Activated T-cell treated with anti-CD3 and anti-CD28 coated beads, Interleukin-2, amount 50 U/mL, for 1 hour (primary cell): ENCODE measurements at regions not wholly inside any gene's neighbourhood (a gene's known extent, or its start where the extent isn't known, plus 50 kb on each side); places are given as distances from the start of the nearest gene placed in this dataset.

Experiments used
- DNase-seq: peaks from one replicate; pipeline ENCODE4 v3.0.0-alpha.2; 2020

DNA sequence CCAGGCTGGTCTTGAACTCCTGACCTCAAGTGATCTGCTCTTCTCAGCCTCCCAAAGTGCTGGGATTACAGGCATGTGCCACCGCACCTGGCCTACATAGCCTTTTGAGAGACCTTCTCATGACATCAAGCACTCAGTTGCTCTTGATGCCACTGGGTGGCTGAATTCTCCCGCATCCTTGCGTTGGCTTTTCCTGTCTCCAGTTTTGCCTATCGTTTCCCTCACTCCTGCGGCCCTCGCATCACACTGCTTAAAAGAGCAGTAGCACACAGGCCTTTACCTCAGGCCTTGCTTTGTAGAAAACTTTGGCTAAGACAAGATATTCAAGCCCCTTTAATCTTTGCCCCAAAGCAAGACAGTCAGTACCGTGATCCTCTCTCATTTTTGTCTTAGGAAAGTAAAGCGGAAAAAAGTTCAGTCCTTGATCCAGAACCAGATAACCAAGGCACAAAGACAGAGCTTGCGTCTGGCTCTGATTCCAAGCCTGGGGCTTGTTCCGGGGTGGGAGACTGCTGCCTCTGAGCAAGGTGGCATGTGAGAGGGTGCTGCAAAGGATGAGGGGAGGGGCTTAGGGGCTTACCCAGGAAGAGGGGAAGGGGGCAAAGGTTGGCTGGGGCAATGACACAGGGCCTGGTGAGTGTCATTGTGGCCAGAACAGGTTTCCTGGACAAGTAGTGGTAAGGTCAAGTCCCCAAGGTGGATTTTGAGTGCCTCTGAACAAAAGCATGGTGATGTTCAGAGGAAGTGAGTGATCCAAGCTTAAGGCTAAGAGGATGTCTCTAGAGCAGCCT lies 175.0 kb upstream of the TLE3 start:
- no peak for DNase-seq

GRCh38 chr15:70271422-70272088 lies 173.8 kb upstream of the TLE3 start:
- DNase-seq: no peak

GRCh38 chr15:70270752-70271111 lies 173.0 kb upstream of the TLE3 start:
- DNase-seq: no peak

DNA sequence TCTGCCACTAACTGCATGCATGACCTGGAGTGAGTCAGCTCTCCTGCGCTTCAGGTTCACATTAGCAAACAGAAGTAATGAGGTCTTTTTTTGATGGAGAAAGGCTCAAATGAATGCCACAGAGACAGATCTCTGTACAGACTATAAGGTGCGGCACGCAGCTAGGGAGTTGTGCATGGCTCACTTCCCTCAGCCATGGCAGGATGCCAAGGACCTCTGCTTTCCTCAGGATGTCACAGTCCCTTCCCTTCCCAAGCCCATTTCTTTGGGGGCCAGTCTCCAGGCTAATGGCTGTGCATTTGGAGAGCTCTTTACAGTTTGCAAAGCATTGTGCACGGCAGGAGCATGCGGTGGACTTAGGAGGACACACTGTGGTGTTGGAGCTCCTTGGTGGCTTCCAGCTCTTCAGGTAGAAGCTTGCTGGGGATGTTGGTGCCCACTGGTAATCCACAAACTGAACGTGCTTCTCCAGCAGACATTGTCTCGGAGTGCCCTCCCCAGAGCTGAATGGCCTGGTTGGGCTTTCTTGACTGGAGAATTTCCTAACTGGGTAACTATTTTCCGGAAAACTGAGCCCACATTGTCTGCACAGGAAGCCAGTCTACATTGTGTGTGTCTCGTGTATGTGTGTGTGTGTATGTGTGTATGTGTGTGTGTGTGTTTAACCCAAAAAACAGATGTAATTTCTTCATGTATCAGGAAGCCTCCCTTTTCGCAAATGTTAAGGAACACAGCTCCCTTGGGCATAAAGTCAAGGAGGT lies 172.5 kb upstream of the TLE3 start:
- DNase-seq: no peak

DNA sequence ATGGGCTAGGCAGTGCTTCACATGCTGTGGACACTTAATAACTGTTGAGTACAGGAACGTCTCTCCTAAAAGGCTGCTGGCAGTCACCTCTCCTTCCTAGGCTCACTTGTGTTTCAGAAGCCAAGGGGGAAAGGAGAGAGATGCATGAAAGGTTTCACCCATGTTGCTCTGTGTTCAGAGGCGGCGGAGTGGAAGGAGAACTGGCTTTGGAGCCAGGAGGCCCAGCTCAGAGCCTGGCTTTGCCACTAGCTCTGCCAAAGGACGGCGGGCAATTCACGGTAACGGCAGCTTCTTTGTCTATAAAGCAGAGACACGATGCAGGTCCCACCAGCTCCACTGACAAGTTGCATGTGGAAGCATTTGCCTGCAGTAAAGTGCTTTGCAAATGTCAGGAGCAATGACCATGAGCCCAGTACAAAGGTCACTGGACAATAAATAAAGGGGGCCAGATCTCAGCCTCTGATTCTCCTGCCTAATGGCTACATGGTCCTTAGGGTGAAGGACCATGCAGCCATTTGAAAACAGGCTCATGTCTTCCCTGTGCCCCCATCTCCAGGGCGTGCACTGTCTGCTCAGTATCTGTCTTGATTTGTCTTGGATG lies 171.7 kb upstream of the TLE3 start:
- no peak for DNase-seq

- no peak for DNase-seq
Observed at GRCh38 chr15:70268698-70269251, 171.1 kb upstream of the TLE3 start.

DNA sequence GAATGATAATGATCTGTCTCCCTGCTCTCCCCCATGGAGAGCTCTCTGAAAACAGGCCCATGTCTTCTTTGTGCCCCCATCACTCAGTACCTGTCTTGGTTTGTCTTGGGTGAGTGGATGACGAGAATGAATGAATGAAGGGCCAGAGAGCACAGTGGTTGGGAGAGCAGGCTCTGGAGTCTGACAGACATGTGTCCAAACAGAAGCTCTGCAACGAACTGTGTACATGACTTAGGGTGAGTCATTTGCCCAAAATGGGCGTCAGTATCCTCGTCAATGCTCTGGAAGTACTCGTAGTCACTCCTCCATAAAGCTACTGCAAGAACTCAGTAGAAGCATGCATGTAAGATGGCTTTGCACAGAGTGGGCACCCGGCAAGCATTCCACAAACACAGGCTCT lies 170.2 kb upstream of the TLE3 start:
- DNase-seq: no peak

GRCh38 chr15:70267306-70267705 lies 169.6 kb upstream of the TLE3 start:
- no peak for DNase-seq

- no peak for DNase-seq
Observed at GRCh38 chr15:70266412-70267121, 168.8 kb upstream of the TLE3 start.

GRCh38 chr15:70265986-70266385 lies 168.3 kb upstream of the TLE3 start:
- DNase-seq: no peak

- DNase-seq: no peak
Observed at GRCh38 chr15:70265466-70265978, 167.8 kb upstream of the TLE3 start.

GRCh38 chr15:70264738-70265465 lies 167.2 kb upstream of the TLE3 start:
- DNase-seq: no peak

GRCh38 chr15:70264014-70264582 lies 166.4 kb upstream of the TLE3 start:
- no peak for DNase-seq

DNA sequence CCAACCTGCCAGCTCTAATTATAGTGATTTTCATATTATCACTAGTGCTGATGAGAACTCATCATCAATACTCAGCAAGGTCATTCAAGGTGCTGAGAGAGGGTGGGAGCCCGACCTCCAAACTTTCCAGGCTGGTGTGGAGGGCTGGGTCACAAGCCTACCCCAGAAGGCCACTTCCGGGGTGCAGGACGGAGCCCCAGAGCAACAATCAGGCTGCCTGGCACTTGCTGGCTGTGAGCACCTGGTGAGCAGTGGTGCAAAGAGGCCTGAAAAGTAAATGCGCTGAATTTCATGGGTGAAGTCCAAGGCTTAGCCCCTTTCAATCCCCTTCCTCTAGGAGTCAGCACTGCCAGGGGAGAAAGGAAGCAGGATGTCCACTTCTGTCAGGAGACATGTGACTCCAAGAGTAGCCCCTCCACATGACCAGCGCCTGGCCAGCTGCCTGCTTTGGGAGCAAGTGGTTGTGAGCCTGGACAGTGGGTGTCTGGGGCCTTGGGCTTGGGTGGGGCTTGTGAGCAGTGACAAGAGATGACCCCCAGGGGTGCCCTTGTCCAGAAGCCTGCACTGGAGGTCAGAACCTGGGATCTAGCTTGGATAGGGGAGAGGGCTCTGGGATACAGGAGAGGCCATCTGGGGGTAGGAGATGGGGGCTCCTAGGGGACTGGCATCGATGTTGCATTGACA lies 165.0 kb upstream of the TLE3 start:
- no peak for DNase-seq

GRCh38 chr15:70262171-70262570 lies 164.5 kb upstream of the TLE3 start:
- no peak for DNase-seq

DNA sequence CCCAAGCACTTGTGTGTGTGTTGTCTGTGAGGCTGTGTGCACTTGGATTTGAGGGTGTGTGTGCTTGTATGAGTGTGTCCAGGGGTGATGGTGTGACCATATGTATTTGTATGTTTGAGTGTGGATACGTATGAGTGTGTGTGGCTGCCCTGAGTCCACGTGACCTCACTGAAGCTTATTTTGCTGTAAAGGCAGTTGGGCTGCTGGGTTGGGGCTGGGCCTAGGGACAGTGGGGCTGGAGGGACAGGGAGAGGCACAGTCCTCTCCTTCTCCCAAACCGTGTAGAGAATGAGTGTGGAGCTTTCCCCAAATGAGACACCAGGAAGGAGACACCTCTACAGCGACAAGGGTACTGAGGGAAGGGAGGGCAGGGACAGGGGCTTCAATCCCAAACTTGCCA lies 163.4 kb upstream of the TLE3 start:
- DNase-seq: no peak

DNA sequence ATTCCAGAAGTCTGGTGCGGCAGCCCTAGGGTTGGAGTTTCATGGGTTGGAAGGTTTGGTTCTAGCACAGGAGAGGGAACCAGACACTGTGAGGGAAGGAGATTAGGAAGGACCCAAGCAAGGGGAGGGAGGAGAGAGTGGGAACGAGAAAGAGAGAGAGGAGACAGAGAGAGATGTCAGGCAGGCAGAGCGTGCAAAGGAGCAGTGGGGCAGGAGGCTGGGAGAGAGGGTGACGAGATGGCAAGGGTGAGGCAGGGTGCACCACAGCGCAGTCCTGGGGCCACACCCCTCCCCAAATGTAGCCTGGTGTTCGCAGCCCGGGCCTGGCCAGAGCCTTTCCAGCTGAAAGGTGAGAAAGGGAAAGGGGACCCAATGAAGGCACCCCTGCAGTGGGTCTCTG lies 162.9 kb upstream of the TLE3 start:
- DNase-seq: no peak

DNA sequence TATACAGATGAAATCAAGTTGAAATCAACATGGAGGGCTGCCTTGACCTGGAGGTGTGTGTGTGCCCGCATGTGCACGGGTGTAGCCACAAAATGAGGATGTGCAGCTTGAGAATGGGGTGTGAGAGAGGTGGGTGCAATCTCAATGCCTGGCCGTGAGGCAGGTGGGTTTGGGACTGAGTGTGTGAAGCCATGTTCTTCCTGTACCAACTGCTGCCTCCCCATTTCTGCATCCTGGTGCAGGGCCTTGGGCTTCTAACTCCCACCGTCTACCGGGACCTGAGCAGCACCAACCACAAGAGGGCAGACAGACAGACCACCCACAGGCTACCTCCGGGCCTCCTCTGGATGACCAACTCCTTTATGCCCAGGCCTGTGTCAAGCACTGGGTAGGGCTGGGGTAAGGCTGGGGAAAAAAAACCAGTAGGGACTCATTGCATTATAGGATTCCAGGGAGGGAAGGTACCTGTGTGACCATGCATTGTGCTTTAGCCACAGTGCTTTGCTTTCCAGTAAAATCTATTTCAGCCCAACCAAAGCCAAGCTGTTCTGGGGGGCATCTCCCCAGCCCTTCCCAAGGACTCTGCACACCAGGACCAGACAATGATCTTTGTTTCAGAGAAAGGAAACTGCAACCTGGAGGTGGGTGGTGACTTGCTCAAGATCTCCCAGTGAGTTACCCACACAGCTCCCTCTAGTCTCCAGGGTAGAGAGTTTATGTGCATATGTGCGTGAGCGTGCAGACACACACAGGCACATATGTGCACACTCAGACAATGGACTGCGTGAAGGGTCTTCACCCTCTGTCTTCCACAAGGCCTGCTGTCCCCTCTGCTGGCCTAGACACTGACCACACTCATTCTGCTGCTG lies 162.2 kb upstream of the TLE3 start:
- no peak for DNase-seq

GRCh38 chr15:70259028-70259424 lies 161.3 kb upstream of the TLE3 start:
- DNase-seq: peak; percentile 58
